ENCODE measurements at regions not wholly inside any gene's neighbourhood (a gene's known extent, or its start where the extent isn't known, plus 50 kb on each side); places are given as distances from the start of the nearest gene placed in this dataset.
A peak's percentile ranks its signal among the peaks of the same experiment; 100 is the strongest.

DNA sequence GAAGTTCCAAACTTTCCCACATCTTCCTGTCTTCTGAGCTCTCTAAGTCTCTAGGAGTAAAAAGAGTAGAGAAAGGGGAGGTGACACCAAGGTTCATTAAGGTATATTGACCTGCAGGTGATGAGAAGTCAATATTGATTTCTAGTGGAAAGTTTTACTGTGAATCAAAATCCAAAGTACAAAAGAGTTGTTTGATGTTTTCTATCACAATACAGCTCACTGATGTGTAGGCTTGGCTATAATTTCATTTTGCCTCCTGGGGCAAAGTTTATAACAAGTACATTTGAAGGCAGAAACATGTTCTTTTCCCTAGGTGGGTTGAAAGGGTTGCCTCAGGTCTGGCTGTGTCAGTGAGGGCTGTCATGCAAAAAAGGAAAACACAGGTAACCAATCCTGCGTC, 65.2 kb upstream of the LRPPRC start:
- Histone ChIP-seq H4K5ac (ENCODE audit: insufficient read length, low read depth, low read length) (no peak overlapping the region), H3K4me2 (ENCODE audit: insufficient read depth in 1 of 2, low read depth in 2 of 2, low read length in 2 of 2) (no peak overlapping the region), H3K9me3 (ENCODE audit: insufficient read depth in 2 of 2, low read depth in 1 of 2, low read length in 1 of 2) (peaks cover 24 to 25% of the 10 kb centered on the region in 2 experiments), H2BK20ac (ENCODE audit: low read length) (0 out of 2 replicates have a peak overlapping the region, but pooled peaks have one; percentile 18), H3K79me1 (ENCODE audit: low read depth, low read length) (no peaks in the 10 kb centered on the region), H3K4me1 (replicated peaks in 1 of 4; ENCODE audit: control insufficient read depth in 3 of 4, insufficient read depth in 4 of 4, low read length in 3 of 4) (no peaks in the 10 kb centered on the region), H4K8ac (ENCODE audit: extremely low read depth, insufficient read depth, low read length) (no peak overlapping the region), H2BK12ac (ENCODE audit: low read depth, low read length) (no peak overlapping the region), H3K27me3 (replicated peaks in 1 of 4; ENCODE audit: control insufficient read depth in 3 of 4, extremely low read depth in 1 of 4, insufficient read depth in 3 of 4, low read length in 3 of 4) (no peaks in the 10 kb centered on the region; a peak in 2 of 7 replicates), H3K56ac (replicated peaks; ENCODE audit: insufficient read length, low read depth, low read length) (no peak overlapping the region), H3K27ac (ENCODE audit: low read depth, low read length) (no peak overlapping the region), H3K9ac (replicated peaks in 1 of 4; ENCODE audit: extremely low read depth in 1 of 4, low read depth in 3 of 4, low read length in 3 of 4) (no peak overlapping the region), H2BK15ac (ENCODE audit: low read length) (no peak overlapping the region), H2AFZ (ENCODE audit: low read length) (no peak overlapping the region), H2AK5ac (ENCODE audit: low read depth, low read length) (no peak overlapping the region), H4K91ac (replicated peaks; ENCODE audit: insufficient read length, low read length) (no peak overlapping the region), H3K79me2 (ENCODE audit: control insufficient read depth in 1 of 2, insufficient read depth in 2 of 2, low read length in 2 of 2) (no peaks in the 10 kb centered on the region), H3K18ac (ENCODE audit: extremely low read depth, low read length) (no peak overlapping the region), H3K4ac (replicated peaks; ENCODE audit: insufficient read length, low read depth, low read length) (no peak overlapping the region), H3K23ac (ENCODE audit: insufficient read length) (no peak overlapping the region), H4K20me1 (replicated peaks in 1 of 2; ENCODE audit: control insufficient read depth in 1 of 2, insufficient read depth in 2 of 2, low read length in 2 of 2) (no peaks in the 10 kb centered on the region), H3K4me3 (ENCODE audit: extremely low read depth in 1 of 4, insufficient read depth in 2 of 4, low read depth in 3 of 4, low read length in 4 of 4) (no peak overlapping the region), H3K14ac (ENCODE audit: insufficient read length) (no peak overlapping the region), H3K23me2 (ENCODE audit: low read depth, low read length) (no peaks in the 10 kb centered on the region), H2BK5ac (ENCODE audit: low read depth, low read length) (no peak overlapping the region), H3K36me3 (ENCODE audit: control insufficient read depth in 2 of 4, insufficient read depth in 4 of 4, low read length in 3 of 4) (peaks cover 0 to 3% (median 0%) of the 10 kb centered on the region in 4 experiments; a peak in 1 of 8 replicates), H2BK120ac (replicated peaks; ENCODE audit: low read depth, low read length) (no peak overlapping the region)
- DNase-seq (ENCODE audit: low read depth in 1 of 2, low spot score in 2 of 2) (no peak), FAIRE-seq (no peak)
- ChIA-PET CTCF (ENCODE audit: partially characterized antibody) (interaction anchor here (1.3 kb wide), 1 partner anchor 10 kb away, joined by 3 read pairs; no protein-coding TSS in a partner anchor), POLR2A (ENCODE audit: partially characterized antibody) (no interaction called here)
- 63% methylated on average over 1 of the region's 1 CpG; no CpG with 5 or more reads in 1 of the 2 experiments for WGBS, 2 experiments (ENCODE audit: extremely low coverage in 1 of 2, insufficient coverage in 1 of 2, insufficient read length in 1 of 2, insufficient replicate concordance in 2 of 2, low coverage in 1 of 2, low lambda C conversion rate in 2 of 2, missing lambda C conversion rate in 1 of 2)
- TF ChIP-seq EGR1 (IDR thresholded peaks at IDR 0.05; ENCODE audit: borderline replicate concordance, low read depth, low read length) (no peak), GABPA (IDR thresholded peaks at IDR 0.05; ENCODE audit: borderline replicate concordance, insufficient read depth, low read length) (no peak)
